Activated naive CD4-positive, alpha-beta T cell (primary cell): ENCODE measurements at regions not wholly inside any gene's neighbourhood (a gene's known extent, or its start where the extent isn't known, plus 50 kb on each side); places are given as distances from the start of the nearest gene placed in this dataset.
"Not testable (repeated sequence)": the region's sequence is repeated elsewhere in the genome, so short reads cannot be mapped to it uniquely, and the experiment has no call there.

Experiments used
- DNase-seq, 4 experiments: peaks; one replicate each; lab custom pipeline; 2025; lab: John Stamatoyannopoulos, UW

DNA sequence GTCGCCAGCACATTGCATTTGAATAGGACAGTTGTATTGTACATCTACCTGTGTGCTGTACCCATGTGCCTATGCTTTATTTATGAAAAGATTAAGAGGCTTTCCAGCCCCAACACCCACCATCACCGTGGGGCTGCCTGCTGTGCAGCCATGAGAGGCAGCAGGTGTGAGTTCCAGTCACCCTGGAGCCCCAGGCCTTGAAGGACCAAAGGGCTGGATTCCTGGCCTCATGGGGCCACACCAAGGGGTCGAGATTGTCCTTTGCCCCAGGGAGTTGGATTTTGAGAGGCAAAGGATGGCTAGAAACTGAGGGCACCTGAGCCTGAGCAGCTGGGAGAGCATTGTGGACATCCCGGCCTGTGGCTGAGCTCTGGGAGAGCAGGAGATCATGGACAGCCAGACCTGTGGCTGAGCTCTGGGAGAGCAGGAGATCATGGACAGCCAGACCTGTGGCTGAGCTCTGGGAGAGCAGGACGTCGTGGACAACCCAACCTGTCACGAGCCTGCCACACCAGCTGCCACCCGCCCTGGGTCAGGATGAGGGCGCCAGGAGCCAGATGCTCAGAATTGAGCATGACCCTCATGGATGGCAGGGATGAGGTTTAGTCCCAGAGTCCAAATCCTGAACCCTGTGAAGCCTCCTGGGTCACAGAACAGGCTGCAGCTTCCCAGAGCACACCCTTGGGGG lies 182.5 kb upstream of the RAB6C start:
- no peak for DNase-seq

- no peak for DNase-seq
Observed at GRCh38 chr2:129797489-129798300, 181.8 kb upstream of the RAB6C start.

GRCh38 chr2:129798301-129798581 lies 181.2 kb upstream of the RAB6C start:
- DNase-seq, result no peak

DNA sequence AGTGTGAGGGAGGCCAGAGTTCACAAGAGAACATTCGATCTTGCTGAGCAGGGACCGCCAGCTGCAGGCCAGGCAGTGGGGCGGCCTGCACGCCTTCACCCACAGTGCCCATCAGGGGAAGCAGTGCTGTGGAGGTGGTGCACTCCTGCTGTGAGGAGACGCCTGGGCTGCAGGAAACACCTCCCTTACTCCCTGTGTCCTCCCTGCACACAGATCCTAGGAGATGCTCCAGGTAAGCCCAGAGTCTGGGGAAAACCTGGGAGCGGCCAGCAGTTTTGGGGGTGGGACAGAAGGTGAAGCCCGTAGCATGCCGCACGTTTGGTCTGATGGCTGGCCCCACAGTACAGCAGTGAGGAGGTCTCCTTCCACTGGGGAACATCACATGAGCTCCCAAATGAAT lies 180.8 kb upstream of the RAB6C start:
- no peak for DNase-seq

GRCh38 chr2:129799036-129799958 lies 180.2 kb upstream of the RAB6C start:
- no peak for DNase-seq

DNA sequence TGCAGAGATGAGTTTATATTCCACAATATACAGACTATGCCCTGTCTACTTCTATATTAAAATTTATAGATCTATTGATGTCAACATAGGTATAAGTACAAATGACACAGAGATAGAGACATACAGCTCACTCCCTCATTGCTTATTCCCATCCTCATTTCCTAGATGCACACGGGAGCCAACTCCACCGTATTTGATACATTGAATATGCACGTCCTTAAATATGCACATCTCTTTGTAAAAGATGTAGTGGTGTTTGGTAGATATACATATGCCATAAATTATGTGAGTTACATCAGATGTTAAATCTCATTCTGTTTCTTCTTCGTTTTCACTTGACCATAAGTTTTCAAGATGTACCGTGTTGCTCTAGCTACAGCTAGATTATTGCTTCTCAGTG lies 179.2 kb upstream of the RAB6C start:
- no peak for DNase-seq

DNA sequence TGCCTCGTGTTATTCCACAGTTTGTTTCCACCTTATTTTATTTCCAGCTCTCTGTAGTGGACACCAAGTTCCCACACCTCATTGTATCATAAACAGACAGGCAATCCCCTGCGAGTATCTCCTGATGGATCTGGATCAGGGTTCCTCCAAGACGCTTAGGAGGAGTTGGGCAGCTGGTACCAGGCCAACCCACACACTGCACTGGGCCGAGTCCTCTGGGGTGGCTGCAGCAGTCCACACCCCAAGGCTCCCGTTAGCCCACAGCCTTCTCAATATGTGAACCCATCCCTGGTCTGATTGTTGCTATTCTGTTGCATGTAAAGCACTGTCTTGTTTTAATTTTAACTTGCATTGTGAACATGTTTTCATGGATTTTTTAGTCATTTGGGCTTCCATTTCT lies 178.8 kb upstream of the RAB6C start:
- no peak for DNase-seq

- no peak for DNase-seq
Observed at GRCh38 chr2:129801575-129801974, 177.9 kb upstream of the RAB6C start.

DNA sequence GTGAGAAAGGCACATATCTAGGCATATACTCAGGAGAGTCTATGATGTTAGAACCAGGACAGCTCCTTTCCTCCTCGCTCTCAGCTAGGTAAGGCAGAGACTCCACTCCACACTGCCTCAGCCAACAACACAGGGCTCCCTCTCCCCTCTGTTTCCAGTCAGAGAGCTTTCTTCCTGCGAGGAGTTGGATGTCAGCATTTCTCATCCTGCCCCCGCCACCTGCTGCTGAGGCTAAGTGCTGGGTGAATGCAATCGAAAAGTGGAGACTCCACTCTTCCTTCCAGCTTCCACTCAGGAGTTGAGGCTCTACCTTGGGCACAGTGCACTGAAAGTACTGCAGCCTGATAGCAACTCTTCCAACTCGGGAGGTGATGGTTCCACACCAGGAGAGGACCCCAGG lies 177.2 kb upstream of the RAB6C start:
- DNase-seq, result no peak

DNA sequence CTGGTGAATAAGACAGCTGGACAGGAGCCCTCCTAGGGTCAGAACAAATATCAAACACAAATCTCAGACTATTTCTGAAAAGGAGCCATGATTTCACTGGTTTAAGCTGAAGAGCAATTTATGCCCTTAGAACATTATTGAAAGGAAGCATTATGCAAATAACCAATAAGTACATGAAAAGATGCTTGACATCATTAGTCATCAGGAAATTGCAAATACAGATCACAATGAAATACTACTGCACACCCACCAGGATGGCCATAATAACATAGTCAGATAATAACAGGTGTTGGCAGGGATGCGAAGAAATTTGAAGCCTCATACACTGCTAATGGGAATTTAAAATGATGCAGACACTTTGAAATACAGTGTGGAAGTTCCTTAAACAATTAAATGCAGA lies 176.4 kb upstream of the RAB6C start:
- DNase-seq, result no peak

- no peak for DNase-seq
Observed at GRCh38 chr2:129803871-129804270, 175.6 kb upstream of the RAB6C start.

DNA sequence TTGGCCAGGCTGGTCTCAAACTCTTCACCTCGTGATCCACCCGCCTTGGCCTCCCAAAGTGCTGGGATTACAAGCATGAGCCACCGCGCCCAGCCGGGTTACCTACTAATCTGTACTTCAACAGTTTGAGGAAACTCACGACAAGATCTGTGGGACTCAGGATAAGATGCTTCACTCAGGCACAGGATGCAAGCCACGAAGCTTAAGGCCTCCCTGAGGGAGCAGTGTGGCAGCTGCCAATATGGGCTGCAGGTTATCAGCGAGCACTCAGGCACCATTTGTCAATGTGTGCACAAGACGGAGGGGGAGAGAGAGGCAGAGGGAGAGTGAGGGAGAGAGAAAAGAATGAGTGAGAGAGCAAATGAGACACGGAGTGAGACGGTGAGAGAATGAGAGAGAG lies 173.6 kb upstream of the RAB6C start:
- DNase-seq, result no peak

DNA sequence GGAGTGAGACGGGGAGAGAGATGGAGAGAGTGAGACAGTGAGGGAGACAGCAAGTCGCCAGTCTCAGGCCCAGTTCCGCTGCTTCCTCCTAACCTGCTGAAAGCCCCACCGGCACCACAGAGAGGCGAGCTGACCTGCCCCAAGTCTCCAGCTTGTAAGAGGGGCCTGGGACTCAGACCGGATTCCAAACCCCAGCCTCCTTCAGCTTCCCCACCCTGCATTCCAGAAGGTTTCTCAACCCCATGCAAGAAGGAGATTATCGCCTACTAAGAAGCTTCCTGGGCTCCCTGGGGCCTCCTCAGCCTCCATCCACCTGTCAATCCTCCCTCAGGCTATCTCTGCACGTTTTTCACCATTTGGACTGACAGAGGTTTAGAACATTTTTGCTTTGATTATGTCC lies 173.1 kb upstream of the RAB6C start:
- DNase-seq, result no peak

- no peak for DNase-seq
Observed at GRCh38 chr2:129806990-129807389, 172.5 kb upstream of the RAB6C start.

DNA sequence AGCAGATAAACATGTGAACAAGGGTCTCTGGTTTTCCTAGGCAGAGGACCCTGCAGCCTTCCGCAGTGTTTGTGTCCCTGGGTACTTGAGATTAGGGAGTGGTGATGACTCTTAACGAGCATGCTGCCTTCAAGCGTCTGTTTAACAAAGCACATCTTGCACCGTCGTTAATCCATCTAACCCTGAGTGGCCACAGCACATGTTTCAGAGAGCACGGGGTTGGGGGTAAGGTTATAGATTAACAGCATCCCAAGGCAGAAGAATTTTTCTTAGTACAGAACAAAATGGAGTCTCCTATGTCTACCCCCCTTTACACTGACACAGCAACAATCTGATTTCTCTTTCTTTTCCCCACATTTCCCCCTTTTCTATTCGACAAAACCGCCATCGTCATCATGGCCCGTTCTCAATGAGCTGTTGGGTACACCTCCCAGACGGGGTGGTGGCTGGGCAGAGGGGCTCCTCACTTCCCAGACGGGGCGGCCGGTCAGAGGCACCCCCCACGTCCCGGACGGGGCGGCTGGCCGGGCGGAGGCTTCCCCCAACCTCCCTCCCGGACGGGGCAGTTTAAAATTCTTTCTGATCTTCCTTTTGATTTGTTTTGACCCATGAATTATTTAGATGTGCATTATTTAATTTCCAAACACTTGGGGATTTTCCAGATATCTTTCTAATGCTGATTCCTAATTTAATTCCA lies 171.7 kb upstream of the RAB6C start:
- DNase-seq, result not testable (repeated sequence)

DNA sequence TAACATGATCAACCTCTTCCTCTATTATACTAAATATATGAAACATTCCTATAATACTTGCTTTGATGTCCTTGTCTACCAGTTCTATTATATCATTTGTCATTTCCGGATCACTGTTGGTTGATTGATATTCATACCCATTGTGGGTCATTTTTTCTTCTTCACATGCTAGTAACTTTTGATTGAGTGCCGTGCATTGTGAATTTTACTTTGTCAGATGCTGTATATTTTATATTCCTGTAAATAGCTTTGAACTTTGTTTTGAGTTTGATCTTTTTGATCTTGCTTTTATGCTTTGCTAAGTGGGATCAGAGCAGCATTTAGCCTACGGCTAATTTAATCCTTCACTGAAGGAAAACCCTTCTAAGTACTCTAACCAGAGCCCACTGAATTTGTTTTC lies 168.9 kb upstream of the RAB6C start:
- DNase-seq, result no peak

DNA sequence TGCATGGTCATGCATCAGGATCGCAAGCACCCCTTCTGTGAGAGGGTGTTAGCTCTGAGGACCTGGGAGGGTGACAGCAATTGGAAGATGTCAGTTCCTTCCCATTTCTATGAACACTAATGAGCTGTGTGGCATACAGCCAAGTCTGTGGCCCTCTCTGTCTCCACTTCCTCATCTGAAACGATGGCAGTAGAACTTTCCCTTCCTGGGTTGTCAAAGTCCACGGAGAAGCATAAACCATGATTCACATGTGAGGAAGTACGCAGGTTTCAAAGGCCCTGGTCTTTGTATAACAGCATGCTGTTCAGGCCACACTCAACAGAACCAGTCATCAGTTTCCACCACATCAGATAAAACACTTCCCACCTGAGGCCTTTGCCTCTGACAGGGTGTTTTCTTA lies 167.4 kb upstream of the RAB6C start:
- DNase-seq, result no peak

- DNase-seq, result no peak
Observed at GRCh38 chr2:129812654-129813053, 166.8 kb upstream of the RAB6C start.

- DNase-seq, result no peak
Observed at GRCh38 chr2:129813404-129813803, 166.1 kb upstream of the RAB6C start.

- no peak for DNase-seq
Observed at GRCh38 chr2:129816813-129817574, 162.5 kb upstream of the RAB6C start.

DNA sequence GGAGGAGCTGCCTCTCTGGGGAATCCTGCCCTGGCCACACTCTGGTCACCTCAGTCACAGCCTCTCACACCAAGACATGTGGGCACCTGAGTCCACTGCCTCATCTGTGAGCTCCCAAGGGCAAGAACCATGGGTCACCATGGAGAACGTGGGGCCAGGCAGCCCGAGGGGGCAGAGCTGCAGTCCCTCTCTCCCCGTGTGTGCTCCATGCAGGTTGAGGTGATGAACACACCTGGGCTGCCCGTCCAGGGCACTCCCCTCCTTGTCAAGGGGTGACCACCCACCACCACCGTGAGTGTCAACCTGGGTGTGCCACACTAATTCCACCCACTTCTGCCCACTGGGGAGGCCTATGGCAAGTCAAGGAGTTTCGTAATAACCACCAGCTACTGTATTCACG lies 159.6 kb upstream of the RAB6C start:
- DNase-seq, result no peak

DNA sequence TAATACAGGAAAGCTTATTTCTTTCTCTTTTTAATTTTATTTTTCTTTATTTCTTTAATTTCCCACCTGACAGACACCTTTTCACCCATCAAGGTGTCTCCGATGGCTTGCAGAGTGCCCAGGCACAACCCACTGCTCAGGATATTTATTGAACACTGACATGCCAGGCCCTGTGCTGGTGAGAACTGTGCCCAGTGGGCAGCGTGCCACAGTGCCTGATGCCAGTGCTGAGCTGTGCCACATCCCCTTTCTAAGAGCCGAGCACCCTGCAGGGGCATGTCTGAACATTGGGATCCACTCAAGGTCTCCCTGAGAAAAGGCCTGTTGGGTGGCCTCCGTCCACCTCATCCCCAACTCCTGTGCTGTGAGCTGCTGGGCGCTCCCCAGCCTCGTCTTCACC lies 158.6 kb upstream of the RAB6C start:
- DNase-seq, result no peak
